Tibial nerve (tissue), 4 donors: ENCODE measurements at regions not wholly inside any gene's neighbourhood (a gene's known extent, or its start where the extent isn't known, plus 50 kb on each side); places are given as distances from the start of the nearest gene placed in this dataset.
"Not testable (repeated sequence)": the region's sequence is repeated elsewhere in the genome, so short reads cannot be mapped to it uniquely, and the experiment has no call there.

Experiments used
- EP300 ChIP-seq, 2 donors: sonication (generic); formaldehyde crosslinking; IDR thresholded peaks; one replicate each; pipeline ENCODE4 v1.6.1; 2017; ENCODE audit warnings: antibody characterized with exemption in 2 of 2, mild to moderate bottlenecking in 1 of 2
- POLR2A ChIP-seq, 2 donors: fragments of 450-650 bp; IDR thresholded peaks; one replicate each; pipeline ENCODE4 v1.6.1; 2017; ENCODE audit warnings: antibody characterized with exemption in 2 of 2, mild to moderate bottlenecking in 2 of 2, moderate library complexity in 2 of 2
- TF ChIP-seq, protein P1 (sequence below), 5 experiments: fragments of 200-600 bp in 3 of 5; fragments of 450-650 bp in 2 of 5; sonication (generic) in 3 of 5; IDR thresholded peaks; one replicate each; pipeline ENCODE4 v1.5.1; 2016 to 2019; ENCODE audit warnings: antibody characterized with exemption in 5 of 5, mild to moderate bottlenecking in 3 of 5, moderate library complexity in 2 of 5

GRCh38 chr2:194367390-194367789 lies 1289.6 kb upstream of the SLC39A10 start:
- TF ChIP-seq POLR2A, EP300 (IDR thresholded peaks at IDR 0.05): not testable (repeated sequence)
- TF ChIP-seq, protein P1, sequence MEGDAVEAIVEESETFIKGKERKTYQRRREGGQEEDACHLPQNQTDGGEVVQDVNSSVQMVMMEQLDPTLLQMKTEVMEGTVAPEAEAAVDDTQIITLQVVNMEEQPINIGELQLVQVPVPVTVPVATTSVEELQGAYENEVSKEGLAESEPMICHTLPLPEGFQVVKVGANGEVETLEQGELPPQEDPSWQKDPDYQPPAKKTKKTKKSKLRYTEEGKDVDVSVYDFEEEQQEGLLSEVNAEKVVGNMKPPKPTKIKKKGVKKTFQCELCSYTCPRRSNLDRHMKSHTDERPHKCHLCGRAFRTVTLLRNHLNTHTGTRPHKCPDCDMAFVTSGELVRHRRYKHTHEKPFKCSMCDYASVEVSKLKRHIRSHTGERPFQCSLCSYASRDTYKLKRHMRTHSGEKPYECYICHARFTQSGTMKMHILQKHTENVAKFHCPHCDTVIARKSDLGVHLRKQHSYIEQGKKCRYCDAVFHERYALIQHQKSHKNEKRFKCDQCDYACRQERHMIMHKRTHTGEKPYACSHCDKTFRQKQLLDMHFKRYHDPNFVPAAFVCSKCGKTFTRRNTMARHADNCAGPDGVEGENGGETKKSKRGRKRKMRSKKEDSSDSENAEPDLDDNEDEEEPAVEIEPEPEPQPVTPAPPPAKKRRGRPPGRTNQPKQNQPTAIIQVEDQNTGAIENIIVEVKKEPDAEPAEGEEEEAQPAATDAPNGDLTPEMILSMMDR (IDR thresholded peaks at IDR 0.05), result not testable (repeated sequence)
